Stimulated activated naive CD4-positive, alpha-beta T cell treated with Interleukin-2 at 50 U/mL for 16 hours (primary cell): ENCODE measurements at regions not wholly inside any gene's neighbourhood (a gene's known extent, or its start where the extent isn't known, plus 50 kb on each side); places are given as distances from the start of the nearest gene placed in this dataset.

ENCODE experiments used
- DNase-seq: peaks from one replicate; lab custom pipeline; 2025; lab: John Stamatoyannopoulos, UW

DNA sequence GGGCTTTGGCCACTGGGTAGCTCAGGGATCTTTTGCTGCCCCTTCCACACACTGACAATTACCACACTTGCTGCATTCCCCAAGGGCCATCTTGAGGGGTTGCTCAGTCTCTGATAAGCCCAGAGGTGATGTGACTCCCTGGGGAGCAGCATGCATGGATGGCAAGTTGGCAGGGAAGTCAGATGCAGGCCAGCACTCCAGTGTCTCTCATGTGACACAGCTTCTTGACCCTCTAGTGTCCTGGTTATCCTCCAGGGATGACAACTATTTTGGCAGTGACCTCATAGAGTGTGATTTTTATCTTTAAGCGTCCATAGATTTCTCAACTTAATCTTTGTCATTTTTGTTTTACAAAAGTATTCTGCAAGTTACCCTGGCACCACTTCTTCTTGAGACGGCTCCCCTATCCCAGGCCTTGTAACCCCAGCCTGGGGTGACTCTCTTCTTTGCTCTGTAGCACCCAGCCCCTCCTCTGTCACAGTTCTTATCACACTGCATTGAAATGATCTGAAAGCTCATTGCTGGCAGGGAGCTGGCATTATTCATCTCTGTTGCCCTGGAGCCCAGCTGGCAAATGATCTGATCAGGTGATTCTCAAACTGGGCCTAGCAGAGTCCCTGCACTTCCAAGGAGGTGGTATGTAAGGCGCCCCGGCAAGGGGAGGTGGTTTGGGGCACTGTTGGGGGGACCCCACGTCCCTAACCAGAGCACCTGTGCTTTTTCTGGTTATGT is 72.6 kb downstream of the TENT5C start:
- DNase-seq, result no peak

GRCh38 chr1:117679299-117679698 is 73.5 kb downstream of the TENT5C start:
- DNase-seq, result no peak

- no peak for DNase-seq
These were observed 74.0 kb downstream of the TENT5C start for GRCh38 chr1:117679868-117680267.

GRCh38 chr1:117680316-117681002 is 74.6 kb downstream of the TENT5C start:
- no peak for DNase-seq

GRCh38 chr1:117681093-117681900 is 75.4 kb downstream of the TENT5C start:
- DNase-seq, result no peak

DNA sequence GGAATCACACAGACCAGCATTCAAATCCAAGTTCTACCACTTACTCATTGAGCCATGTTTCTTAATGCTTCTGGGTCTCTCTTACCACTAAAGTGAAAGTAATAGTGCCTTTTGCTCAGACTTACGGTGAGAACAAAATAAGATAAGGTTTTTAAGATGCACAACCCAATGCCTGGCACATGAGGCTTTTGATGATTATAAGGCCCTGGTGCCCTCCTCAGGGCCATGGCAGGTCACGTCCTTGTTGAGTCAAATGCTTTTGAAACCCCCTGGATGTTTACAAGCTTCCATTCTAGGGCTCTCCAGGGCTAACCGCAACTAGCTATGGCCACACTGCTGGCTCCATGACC is 76.0 kb downstream of the TENT5C start:
- DNase-seq, result no peak

GRCh38 chr1:117682372-117682771 is 76.5 kb downstream of the TENT5C start:
- no peak for DNase-seq

DNA sequence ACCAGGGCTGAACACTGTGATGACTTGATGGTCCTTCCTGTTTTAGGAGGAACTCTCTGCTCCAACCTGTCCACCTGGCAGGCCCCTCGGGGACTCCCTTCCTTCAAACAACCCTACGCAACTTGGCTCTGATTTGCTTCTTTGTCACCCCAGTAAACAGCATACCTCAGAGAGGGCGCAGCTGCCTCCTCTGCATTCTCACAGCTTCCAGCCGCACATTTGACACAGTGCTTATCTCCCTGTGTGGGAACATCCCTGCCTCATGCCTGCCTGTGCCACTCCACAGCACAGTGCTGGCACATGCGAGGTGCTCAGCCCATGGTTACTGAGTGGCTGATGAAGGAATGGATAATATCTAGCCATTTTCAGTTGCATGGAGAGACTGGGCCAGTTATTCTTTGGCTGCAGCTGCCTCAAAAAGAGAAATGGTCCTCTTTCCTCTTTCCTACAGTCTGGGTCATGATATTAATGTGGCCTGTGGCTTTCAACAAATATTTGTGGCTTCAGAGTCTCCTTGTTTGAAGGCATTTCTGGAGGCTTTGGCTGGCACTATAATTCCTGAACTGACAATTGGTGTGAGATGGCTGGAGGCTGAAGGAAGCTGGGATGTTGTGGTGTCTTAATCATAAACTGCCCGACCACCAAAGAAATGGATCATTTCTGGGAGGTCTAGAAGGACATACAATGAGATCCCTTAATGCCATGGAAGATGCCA is 77.9 kb downstream of the TENT5C start:
- DNase-seq, result no peak

DNA sequence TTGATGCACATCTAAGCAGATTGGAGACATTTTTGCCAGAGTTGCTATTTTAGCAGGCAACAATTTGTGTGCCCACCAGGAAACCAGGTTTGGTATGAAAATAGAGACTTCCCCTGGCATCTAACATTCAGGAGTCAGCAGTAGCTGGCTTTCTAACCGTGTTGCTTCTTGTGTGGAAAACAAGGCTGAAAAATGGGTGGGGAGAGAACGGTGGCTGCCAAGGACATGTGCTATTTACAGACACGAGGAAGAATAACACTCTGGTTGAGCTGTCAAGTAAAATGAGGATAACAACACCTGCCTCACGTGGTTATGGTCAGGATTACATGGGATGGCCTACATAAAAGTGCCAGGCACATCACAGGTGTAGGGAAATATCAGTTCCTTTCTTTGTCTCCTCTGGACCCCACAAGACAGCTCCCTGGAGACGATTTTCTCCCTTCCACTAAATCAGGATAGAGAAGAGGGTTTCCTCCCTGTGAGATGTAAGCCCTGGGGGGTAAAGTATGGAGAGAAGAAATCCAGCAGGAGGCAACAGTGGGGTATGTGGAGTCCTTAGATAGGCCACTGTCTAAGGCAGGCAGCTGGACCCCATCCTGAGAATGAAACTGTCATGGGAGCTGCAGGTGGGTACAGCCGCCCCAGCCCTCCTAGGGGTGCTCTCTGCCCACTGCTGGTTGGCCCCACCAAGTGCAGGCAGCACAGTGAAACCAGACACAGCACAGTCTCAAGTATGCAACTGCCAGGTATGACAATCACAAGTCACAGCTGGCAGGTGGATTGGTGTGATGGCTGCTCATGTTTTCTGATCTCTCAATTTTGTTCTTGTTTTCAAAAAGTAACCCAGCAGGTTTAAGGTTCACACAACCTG is 80.3 kb downstream of the TENT5C start:
- no peak for DNase-seq

- DNase-seq, result no peak
These were observed 81.1 kb downstream of the TENT5C start for GRCh38 chr1:117686907-117687306.

DNA sequence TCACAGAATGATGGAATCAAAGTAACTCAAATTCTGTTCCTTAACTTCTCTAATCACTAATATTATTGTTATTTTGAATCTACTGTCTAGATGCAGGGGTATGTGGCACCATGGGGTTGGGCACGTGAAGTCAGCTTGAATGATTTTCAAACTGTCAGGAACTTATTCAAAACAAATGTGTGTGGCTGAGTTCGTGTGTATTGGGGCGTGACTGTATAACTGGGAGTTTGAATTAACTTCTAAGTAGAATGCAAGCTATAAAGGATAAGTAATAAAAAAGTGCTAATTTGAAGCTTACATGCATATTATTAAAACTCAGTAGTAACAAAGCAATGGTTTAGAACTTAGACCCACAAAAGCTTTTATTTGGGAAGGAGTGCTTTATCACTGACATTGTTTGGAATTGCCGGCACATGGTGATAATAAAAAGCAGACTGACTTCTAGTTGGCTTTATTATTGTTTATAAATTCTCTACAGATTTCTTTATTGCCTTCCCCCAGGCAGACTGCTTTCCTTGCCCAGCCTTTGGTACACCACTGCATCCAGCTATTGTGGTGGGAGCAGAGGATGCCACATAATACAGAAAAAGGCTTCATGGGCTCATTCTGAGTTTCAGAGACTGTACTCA is 84.3 kb downstream of the TENT5C start:
- DNase-seq, result no peak

- DNase-seq, result no peak
These were observed 86.1 kb downstream of the TENT5C start for GRCh38 chr1:117691942-117692341.

GRCh38 chr1:117694543-117694942 is 88.7 kb downstream of the TENT5C start:
- no peak for DNase-seq

DNA sequence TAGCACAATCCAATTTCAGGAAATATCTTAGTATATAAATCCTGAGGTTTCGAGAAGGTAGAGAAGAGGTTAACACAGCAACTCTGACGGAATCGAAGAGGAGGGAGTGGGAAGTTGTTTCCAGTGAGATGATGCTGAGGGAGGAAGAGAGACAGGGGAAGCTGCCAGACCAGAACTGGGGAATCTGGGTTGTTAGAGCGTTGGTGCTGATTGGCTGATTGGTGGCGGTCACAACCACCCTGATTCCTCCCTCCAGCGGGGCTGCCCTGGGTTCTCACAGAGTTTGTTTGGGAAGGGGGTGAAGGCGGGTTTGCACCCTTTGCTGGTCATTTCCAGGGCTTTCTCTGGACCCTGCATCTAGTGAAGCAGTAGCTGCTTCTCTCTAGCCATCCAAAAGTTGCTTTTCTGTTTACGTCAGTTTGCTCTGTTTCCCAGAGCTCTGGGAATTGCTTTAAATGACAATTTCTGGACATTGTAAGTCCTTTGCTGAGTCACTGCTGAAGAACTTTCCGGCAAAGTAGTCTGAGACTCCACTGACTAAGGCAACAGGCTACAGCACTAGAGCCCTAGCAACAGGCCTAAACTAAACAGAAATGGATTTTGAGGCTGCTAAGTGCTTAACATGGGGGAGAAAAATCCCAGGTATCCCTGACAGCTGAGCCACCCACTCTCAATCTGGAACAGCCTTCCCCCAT is 90.1 kb downstream of the TENT5C start:
- no peak for DNase-seq

DNA sequence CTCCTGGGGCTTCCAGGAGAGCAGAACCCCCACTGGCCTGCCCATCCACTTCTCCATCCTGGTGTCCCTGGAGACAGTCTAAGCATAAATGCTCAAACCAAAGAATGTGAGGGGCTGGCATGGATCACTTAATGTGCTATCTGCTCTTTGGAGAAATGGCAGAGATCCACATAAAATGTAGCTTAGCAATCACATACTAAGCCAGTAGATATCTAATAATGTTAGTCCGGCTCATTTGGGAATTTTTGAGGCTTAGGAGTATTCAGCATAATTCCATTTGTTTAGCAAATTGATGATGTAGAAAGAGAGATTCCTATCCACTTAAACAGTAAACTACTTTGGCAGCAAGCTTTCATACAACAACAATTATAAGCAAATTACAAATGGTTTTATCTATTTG is 90.7 kb downstream of the TENT5C start:
- DNase-seq, result no peak

DNA sequence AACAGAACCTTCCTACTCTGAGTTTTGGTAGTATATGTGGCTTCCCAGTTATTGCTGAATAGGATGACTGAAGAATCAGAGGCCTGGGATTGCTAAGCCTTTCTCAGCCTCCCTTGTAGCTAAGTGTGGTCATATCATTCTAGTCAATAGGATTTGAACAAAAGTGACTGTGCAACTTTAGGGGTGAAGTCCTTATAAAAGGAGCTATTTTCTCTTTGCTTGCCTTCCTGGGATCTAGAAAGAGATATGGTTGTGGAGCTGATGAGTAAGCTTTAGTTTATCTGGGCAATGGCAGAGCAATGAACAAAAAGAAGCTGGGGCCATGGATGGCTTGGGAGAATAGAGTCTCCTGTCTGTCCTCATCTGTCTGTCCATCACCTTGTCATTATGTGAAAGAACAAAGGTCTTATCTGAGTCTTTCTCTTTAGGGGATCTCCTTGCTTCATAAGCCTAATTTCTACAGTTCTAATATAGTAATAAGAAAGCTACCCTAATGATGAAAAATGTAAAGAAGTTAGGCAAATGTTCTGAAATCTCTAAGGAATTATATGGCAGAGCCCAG is 91.5 kb downstream of the TENT5C start:
- no peak for DNase-seq

DNA sequence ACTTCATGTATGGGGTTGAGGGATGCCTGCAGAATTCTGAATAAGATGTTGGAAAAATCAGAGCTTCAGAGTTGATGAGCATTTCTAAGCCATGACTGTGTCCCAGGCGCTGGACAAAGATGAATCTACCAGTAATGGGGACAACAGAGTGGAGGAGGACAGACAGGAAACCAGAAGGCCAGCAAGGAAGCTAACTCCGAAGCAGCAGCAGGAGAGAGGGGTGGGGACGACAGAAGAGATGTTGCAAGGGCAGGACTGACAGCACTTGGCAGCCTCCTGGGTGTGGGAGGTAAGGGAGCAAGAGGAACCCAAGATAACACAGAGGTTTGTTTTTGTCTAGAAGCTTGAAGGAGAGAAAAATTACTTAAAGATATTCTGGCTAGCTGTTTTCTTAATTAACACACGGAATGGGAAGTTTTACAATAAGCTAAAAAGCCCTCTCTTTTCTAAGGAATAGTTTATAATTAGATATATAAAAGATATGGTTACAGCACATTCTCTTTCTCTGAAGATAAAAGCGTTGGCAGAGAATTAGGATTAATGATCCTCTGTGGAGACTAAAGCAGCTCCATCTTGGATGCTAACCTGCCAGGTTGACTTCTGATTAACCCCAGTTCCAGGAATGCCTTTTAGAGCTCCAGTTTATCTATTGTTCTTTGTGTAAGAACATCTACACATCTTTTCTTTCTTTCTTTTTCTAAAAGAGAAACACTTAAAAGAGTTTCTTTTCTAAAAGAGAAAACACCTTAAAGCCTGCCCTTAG is 92.7 kb downstream of the TENT5C start:
- no peak for DNase-seq

DNA sequence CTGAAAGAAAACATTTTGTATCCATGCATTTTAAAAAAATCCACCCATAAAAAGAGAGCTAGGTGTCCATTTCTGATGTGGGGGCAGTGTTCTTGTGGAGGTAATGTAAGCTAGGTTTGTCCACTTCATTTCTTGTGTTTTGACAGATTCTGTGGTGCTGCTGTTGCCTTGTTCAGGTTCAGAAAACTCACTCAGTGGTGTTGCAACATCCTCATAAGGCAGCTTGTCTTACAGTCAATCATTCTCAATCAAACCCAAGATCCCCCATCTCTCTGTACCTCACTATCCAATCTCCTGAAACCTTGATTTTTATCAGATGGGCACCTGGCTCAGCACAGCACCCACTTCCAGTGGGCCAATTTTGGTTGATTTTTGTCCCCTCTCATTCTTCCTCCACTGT is 94.1 kb downstream of the TENT5C start:
- DNase-seq, result no peak

DNA sequence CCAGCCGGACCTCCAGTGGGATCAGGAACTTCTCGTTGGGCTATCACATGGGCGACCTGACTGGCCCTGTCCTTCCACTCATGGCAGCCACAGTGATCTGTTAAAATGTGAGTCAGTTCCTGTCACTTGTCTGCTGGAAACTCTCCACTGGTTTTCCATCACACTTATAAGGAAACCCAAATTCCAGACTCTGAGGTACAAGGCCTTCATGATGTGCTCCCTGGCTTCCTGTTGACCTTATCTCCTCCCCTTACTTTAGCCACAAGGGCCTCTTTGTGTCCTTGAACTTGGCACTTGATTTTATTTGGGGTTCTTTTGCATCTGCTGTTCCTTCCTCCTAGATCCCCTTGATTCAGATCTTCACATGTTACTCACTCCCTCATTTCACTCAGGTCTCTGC is 96.8 kb downstream of the TENT5C start:
- no peak for DNase-seq
